ENCODE measurements at regions not wholly inside any gene's neighbourhood (a gene's known extent, or its start where the extent isn't known, plus 50 kb on each side); places are given as distances from the start of the nearest gene placed in this dataset.

DNA sequence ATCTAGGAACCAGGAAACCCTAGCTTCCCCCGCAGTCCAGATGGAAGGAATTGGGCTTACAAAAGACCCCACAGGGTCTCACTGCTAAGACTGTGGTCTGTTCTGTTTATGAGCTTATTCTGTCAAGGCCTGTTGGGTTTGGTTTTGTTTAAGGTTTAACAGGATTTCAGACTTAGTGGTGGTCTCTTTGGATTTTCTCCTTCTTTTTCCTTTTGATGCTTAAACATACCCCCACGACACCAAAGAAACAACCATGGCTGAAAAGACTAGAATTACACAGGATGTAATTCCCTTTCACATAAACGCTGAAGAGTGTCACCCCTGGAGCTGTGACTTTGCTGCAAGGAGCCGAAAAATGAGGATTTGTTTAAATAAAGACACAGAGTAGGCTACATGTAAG is 408.6 kb downstream of the PREX1 start:
- no peak for TF ChIP-seq PKNOX1 (IDR thresholded peaks at IDR 0.05)
- POLR2A ChIA-PET, result no interaction called here
- CTCF ChIA-PET, result no interaction called here
- no peak for DNase-seq (ENCODE audit: extremely low spot score)

GRCh38 chr20:48416002-48416401 is 411.8 kb downstream of the PREX1 start:
- CTCF ChIA-PET, result no interaction called here
- no peak for DNase-seq (ENCODE audit: extremely low spot score)
- POLR2A ChIA-PET, result no interaction called here
- TF ChIP-seq LEF1 (IDR thresholded peaks at IDR 0.05; ENCODE audit: borderline replicate concordance) (no peak), BHLHE40 (IDR thresholded peaks at IDR 0.05; ENCODE audit: borderline replicate concordance) (no peak), PKNOX1 (IDR thresholded peaks at IDR 0.05) (no peak), FOXA1 (IDR thresholded peaks at IDR 0.05) (no peak), SP1 (IDR thresholded peaks at IDR 0.05) (no peak), HDGF (IDR thresholded peaks at IDR 0.05; ENCODE audit: borderline replicate concordance) (no peak), FOXK2 (IDR thresholded peaks at IDR 0.05) (no peak), ELF4 (IDR thresholded peaks at IDR 0.05) (no peak), ZNF384 (IDR thresholded peaks at IDR 0.05) (no peak), ARNT (IDR thresholded peaks at IDR 0.05) (no peak), CTBP1 (IDR thresholded peaks at IDR 0.05; ENCODE audit: borderline replicate concordance) (no peak), NFRKB (IDR thresholded peaks at IDR 0.05) (no peak), TARDBP (IDR thresholded peaks at IDR 0.05) (no peak), FOXM1 (IDR thresholded peaks at IDR 0.05; ENCODE audit: borderline replicate concordance) (no peak), SUZ12 (IDR thresholded peaks at IDR 0.05) (no peak)

- no peak for DNase-seq (ENCODE audit: extremely low spot score)
- TF ChIP-seq FOXA1 (IDR thresholded peaks at IDR 0.05) (no peak), FOXK2 (IDR thresholded peaks at IDR 0.05) (no peak), PKNOX1 (IDR thresholded peaks at IDR 0.05) (no peak), NFRKB (IDR thresholded peaks at IDR 0.05) (no peak), HDGF (IDR thresholded peaks at IDR 0.05; ENCODE audit: borderline replicate concordance) (no peak), ARNT (IDR thresholded peaks at IDR 0.05) (no peak), TARDBP (IDR thresholded peaks at IDR 0.05) (no peak), ZNF384 (IDR thresholded peaks at IDR 0.05) (no peak), L3MBTL2 (conservative IDR thresholded peaks at IDR 0.05) (no peak), BHLHE40 (IDR thresholded peaks at IDR 0.05; ENCODE audit: borderline replicate concordance) (no peak), SUZ12 (IDR thresholded peaks at IDR 0.05) (no peak), SP1 (IDR thresholded peaks at IDR 0.05) (no peak), FOXM1 (IDR thresholded peaks at IDR 0.05; ENCODE audit: borderline replicate concordance) (no peak), CTBP1 (IDR thresholded peaks at IDR 0.05; ENCODE audit: borderline replicate concordance) (no peak), LEF1 (IDR thresholded peaks at IDR 0.05; ENCODE audit: borderline replicate concordance) (no peak)
- ChIA-PET POLR2A (no interaction called here), CTCF (no interaction called here)
These were observed 413.0 kb downstream of the PREX1 start for GRCh38 chr20:48414786-48415185.

- CTCF ChIA-PET, result interaction anchor here (0.6 kb wide), 1 partner anchor 35 kb away, joined by 4 read pairs; no protein-coding TSS in a partner anchor
- DNase-seq (ENCODE audit: extremely low spot score), result no peak
- TF ChIP-seq HDGF (IDR thresholded peaks at IDR 0.05; ENCODE audit: borderline replicate concordance), result no peak
- TF ChIP-seq BHLHE40 (IDR thresholded peaks at IDR 0.05; ENCODE audit: borderline replicate concordance), result no peak
- no peak for TF ChIP-seq ELF4 (IDR thresholded peaks at IDR 0.05)
- no peak for TF ChIP-seq FOXA1 (IDR thresholded peaks at IDR 0.05)
- no peak for TF ChIP-seq ARNT (IDR thresholded peaks at IDR 0.05)
- POLR2A ChIA-PET, result no interaction called here
These were observed 415.8 kb downstream of the PREX1 start for GRCh38 chr20:48411919-48412522.

DNA sequence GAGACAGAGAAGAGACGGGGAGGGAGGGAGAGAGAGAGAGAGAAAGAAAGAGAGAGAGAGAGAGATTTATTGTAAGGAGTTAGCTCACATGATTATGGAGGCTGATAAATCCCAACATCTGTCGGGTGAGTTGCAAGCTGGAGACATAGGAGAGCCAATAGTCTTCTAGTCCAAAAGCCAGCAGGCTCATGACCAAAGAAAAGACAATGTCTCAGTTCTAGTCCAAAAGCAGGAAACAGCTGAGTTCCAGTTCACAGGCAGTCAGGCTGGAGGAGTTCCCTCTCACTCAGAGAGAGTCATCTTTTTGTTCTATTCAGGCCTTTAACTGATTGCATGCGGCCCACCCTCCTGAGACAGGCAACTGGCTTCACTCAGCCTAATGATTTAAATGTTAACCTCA is 416.6 kb downstream of the PREX1 start:
- no peak for TF ChIP-seq SUZ12 (IDR thresholded peaks at IDR 0.05)
- no peak for TF ChIP-seq FOXK2 (IDR thresholded peaks at IDR 0.05)
- TF ChIP-seq LEF1 (IDR thresholded peaks at IDR 0.05; ENCODE audit: borderline replicate concordance), result no peak
- no peak for TF ChIP-seq HDGF (IDR thresholded peaks at IDR 0.05; ENCODE audit: borderline replicate concordance)
- TF ChIP-seq BHLHE40 (IDR thresholded peaks at IDR 0.05; ENCODE audit: borderline replicate concordance), result no peak
- TF ChIP-seq NFRKB (IDR thresholded peaks at IDR 0.05), result no peak
- TF ChIP-seq PKNOX1 (IDR thresholded peaks at IDR 0.05), result no peak
- no peak for TF ChIP-seq ARNT (IDR thresholded peaks at IDR 0.05)
- TF ChIP-seq CTBP1 (IDR thresholded peaks at IDR 0.05; ENCODE audit: borderline replicate concordance), result no peak
- TF ChIP-seq ZNF384 (IDR thresholded peaks at IDR 0.05), result no peak
- no peak for TF ChIP-seq FOXM1 (IDR thresholded peaks at IDR 0.05; ENCODE audit: borderline replicate concordance)
- TF ChIP-seq SP1 (IDR thresholded peaks at IDR 0.05), result no peak
- no peak for TF ChIP-seq FOXA1 (IDR thresholded peaks at IDR 0.05)
- no peak for TF ChIP-seq L3MBTL2 (conservative IDR thresholded peaks at IDR 0.05)
- no peak for DNase-seq (ENCODE audit: extremely low spot score)
- ChIA-PET CTCF (no interaction called here), POLR2A (no interaction called here)

- ChIA-PET CTCF (interaction anchor here (0.7 kb wide), 1 partner anchor 354 kb away, joined by 3 read pairs; no protein-coding TSS in a partner anchor), POLR2A (no interaction called here)
- no peak for DNase-seq (ENCODE audit: extremely low spot score)
- no peak for TF ChIP-seq L3MBTL2 (conservative IDR thresholded peaks at IDR 0.05)
- no peak for TF ChIP-seq NFRKB (IDR thresholded peaks at IDR 0.05)
- TF ChIP-seq ZNF384 (IDR thresholded peaks at IDR 0.05), result no peak
- TF ChIP-seq FOXA1 (IDR thresholded peaks at IDR 0.05), result no peak
- no peak for TF ChIP-seq SUZ12 (IDR thresholded peaks at IDR 0.05)
- TF ChIP-seq FOXM1 (IDR thresholded peaks at IDR 0.05; ENCODE audit: borderline replicate concordance), result no peak
- TF ChIP-seq BHLHE40 (IDR thresholded peaks at IDR 0.05; ENCODE audit: borderline replicate concordance), result no peak
- no peak for TF ChIP-seq CTBP1 (IDR thresholded peaks at IDR 0.05; ENCODE audit: borderline replicate concordance)
These were observed 418.7 kb downstream of the PREX1 start for GRCh38 chr20:48409055-48409615.

Measured in HEK293T (cell line).